ENCODE measurements at regions not wholly inside any gene's neighbourhood (a gene's known extent, or its start where the extent isn't known, plus 50 kb on each side); places are given as distances from the start of the nearest gene placed in this dataset.

DNA sequence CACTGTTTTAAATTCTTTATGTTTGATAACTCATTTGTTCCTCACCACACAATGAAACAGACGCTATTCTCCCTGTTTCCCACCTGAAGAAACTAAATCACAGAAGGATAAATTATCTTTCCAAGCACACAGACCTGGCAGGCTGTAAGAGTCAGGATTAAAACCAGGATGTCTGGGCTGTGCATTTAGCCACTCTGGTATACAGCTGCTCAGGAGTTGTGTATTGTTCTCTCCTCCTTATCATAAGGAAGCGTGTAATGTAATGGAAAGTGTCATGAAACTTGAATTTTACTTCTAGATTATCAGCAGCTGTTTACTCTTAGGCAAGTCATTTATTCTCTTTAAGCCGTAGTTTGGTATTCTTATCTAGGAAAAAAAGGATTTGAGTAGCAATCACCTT, 154.8 kb upstream of the LRIG3 start (continued):
- TF ChIP-seq ZEB1 (IDR thresholded peaks at IDR 0.05; ENCODE audit: insufficient replicate concordance, low read depth) (no peak), ZNF672 (CRISPR knock-in tag; IDR thresholded peaks at IDR 0.05) (no peak), ZBTB3 (CRISPR knock-in tag; IDR thresholded peaks at IDR 0.05; ENCODE audit: borderline replicate concordance, low read depth) (no peak)

DNA sequence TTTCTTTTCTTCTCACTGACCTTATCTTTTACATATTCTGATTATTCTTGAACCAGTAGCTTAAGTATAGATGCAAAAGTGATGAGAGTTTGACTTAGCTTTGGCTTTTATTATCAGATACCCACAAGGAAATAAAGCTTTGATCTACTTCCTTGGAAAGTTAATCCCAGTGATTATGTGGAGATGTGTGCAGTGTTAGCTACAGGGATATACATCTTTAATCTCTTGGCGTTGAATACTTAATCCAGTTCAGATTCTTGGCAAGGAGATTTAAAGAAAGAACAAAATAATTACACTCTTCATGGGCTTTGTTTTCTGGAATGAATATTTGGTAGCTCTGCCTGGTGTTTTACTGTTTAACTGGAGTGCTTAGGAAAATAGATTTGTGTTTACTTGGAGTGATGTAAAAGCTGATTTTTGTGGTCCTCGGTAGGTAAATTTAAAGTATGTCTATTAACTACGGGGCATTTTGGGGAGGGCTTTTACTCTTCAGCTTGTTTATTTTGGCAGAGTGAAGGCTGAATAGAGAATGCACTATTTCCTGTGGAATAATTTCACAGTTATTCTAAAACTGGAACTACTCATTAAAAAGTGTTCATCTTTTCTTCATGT, 150.1 kb upstream of the LRIG3 start:
- H3K79me2 ChIP-seq (ENCODE audit: insufficient read depth, low read length): no peaks in the 10 kb centered on the region
- H4K20me1 ChIP-seq (ENCODE audit: insufficient read depth, low read length): no peaks in the 10 kb centered on the region
- ChIA-PET CTCF (ENCODE audit: low intra/inter-chr PET ratio, low total read pairs) (no interaction called here), POLR2A (no interaction called here)
- in situ Hi-C loops (cut with HindIII; ENCODE audit: extremely low pct_ligation_motif_present, low pct_unique_long_range_greater_than_20kb): no loop called here
- 0% methylated on average over 3 of the region's 3 CpGs for WGBS (ENCODE audit: low lambda C conversion rate)
- no peak overlapping the region for H3K4me3 ChIP-seq (replicated peaks in 1 of 3; ENCODE audit: insufficient read depth in 1 of 3, low read depth in 2 of 3, low read length in 3 of 3)
- intact Hi-C loops (cut with micrococcal nuclease; ENCODE audit: unreplicated experiment): no loop called here
- no peak overlapping the region for H2AFZ ChIP-seq (ENCODE audit: low read length)
- no peak overlapping the region for H3K27ac ChIP-seq (ENCODE audit: extremely low read length, insufficient read depth, low read length)
- H3K27me3 ChIP-seq (ENCODE audit: control insufficient read depth in 1 of 2, insufficient read depth in 2 of 2, low read length in 2 of 2): no peaks in the 10 kb centered on the region
- no peaks in the 10 kb centered on the region for H3K4me1 ChIP-seq (ENCODE audit: insufficient read depth, low read length)
- TF ChIP-seq, protein P1, sequence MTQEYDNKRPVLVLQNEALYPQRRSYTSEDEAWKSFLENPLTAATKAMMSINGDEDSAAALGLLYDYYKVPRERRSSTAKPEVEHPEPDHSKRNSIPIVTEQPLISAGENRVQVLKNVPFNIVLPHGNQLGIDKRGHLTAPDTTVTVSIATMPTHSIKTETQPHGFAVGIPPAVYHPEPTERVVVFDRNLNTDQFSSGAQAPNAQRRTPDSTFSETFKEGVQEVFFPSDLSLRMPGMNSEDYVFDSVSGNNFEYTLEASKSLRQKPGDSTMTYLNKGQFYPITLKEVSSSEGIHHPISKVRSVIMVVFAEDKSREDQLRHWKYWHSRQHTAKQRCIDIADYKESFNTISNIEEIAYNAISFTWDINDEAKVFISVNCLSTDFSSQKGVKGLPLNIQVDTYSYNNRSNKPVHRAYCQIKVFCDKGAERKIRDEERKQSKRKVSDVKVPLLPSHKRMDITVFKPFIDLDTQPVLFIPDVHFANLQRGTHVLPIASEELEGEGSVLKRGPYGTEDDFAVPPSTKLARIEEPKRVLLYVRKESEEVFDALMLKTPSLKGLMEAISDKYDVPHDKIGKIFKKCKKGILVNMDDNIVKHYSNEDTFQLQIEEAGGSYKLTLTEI (CRISPR knock-in tag; conservative IDR thresholded peaks at IDR 0.05): no peak
- TF ChIP-seq ZNF501 (CRISPR knock-in tag; IDR thresholded peaks at IDR 0.05): no peak
- TF ChIP-seq ZNF510 (CRISPR knock-in tag; IDR thresholded peaks at IDR 0.05; ENCODE audit: low read depth): no peak
- TF ChIP-seq, protein P2, sequence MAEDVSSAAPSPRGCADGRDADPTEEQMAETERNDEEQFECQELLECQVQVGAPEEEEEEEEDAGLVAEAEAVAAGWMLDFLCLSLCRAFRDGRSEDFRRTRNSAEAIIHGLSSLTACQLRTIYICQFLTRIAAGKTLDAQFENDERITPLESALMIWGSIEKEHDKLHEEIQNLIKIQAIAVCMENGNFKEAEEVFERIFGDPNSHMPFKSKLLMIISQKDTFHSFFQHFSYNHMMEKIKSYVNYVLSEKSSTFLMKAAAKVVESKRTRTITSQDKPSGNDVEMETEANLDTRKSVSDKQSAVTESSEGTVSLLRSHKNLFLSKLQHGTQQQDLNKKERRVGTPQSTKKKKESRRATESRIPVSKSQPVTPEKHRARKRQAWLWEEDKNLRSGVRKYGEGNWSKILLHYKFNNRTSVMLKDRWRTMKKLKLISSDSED (CRISPR knock-in tag; IDR thresholded peaks at IDR 0.05): no peak
- TF ChIP-seq ZNF562 (CRISPR knock-in tag; IDR thresholded peaks at IDR 0.05; ENCODE audit: borderline replicate concordance): no peak
- no peak overlapping the region for H3K9ac ChIP-seq (ENCODE audit: insufficient read depth, low read depth, low read length)
- no peaks in the 10 kb centered on the region for H3K36me3 ChIP-seq (replicated peaks in 1 of 2; ENCODE audit: control insufficient read depth in 1 of 2, insufficient read depth in 2 of 2, low read length in 2 of 2)
- no peak for DNase-seq (ENCODE audit: low spot score)
- no peaks in the 10 kb centered on the region for H3K9me3 ChIP-seq (ENCODE audit: low read length)
- FAIRE-seq: no peak
- no peak overlapping the region for H3K4me2 ChIP-seq (ENCODE audit: low read depth, low read length)
- ATAC-seq: no peak
- no TSS peak for BruUV-seq (replicated peaks)

All from HepG2 (cell line).